ENCODE measurements at regions not wholly inside any gene's neighbourhood (a gene's known extent, or its start where the extent isn't known, plus 50 kb on each side); places are given as distances from the start of the nearest gene placed in this dataset.
A peak's percentile ranks its signal among the peaks of the same experiment; 100 is the strongest.
"Not testable (repeated sequence)": the region's sequence is repeated elsewhere in the genome, so short reads cannot be mapped to it uniquely, and the experiment has no call there.

DNA sequence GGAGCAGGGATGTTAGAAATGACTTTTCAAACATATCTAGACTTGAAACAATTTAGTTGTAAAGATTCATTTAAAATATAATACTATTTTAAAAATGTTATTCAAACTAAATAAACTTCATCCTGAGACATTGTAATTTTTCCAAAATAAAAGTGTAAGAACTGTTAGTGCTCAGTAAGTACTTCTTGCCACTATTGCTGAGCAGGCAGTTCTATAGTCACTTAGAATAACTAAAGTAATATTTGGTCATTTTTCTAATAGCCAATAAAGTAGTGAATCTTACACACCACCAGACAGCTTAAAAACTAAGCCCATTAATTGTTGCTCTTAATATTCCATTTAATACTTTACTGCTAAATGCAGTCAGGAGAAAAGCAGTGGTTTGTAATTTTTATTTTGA lies 1120.0 kb upstream of the CDH10 start:
- no peak for TF ChIP-seq POLR2A (IDR thresholded peaks at IDR 0.05; ENCODE audit: low read depth, low read length)
- DNase-seq (ENCODE audit: insufficient read length, low spot score), result no peak
- FAIRE-seq, result no peak

DNA sequence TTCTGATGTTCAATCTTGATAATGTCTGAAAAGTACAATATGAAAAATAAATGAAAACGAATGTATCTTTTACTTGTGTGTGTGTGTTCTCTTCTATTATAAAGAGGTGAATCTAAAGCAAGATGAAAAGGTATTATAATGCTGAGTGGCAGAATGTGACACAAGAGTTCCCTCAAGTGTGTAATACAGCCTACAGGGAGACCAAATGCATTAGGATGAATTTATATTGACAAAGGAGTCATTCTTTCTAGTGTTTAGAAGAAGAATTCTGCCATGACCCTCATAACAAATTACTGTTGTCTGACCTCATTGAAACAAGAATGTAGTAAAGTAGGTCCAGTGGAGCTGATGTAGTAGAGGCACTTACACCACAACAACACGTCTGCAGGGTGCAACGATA lies 1119.0 kb upstream of the CDH10 start:
- FAIRE-seq, result peak; percentile 43
- no peak for TF ChIP-seq POLR2A (IDR thresholded peaks at IDR 0.05; ENCODE audit: low read depth, low read length)
- DNase-seq (ENCODE audit: insufficient read length, low spot score), result no peak

DNA sequence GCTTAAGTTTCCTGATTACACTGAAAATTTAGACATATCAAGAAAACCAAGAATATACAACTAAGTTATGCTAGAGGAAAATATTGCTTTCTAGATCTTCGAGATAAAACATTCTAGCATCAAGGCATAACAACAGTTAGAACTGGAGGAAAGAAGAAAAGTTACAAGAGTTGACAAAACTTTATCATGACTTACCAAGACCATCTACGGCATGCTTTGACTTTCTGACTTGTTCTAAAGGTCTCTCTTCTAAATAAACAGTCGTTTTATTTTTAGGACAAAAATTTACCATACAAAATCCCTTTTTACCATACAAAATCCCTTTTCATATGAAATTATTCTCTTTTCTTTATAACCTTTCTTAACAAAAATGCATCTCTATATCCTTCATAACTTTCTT lies 1110.1 kb upstream of the CDH10 start:
- no peak for DNase-seq (ENCODE audit: insufficient read length, low spot score)
- TF ChIP-seq POLR2A (IDR thresholded peaks at IDR 0.05; ENCODE audit: low read depth, low read length), result no peak
- peak; percentile 72 for FAIRE-seq

DNA sequence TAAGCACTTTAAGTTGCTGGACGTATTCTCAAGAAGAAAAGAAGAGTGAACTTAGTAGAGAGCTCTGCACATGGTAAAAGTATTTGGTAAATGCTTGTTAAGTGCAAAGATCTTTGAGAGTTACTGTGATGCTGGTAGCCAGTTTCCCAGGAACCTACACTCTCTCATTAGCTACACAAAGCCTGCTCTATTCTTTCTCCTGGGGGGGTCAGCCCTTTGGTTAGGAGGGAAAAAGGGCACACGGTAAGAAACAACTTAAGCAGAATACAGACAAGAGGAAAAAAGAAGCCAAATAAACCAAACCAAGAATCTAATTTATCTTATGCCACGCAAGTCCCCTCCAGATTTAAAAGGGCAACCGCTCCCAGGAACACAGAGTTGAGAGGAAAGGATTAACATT lies 1100.1 kb upstream of the CDH10 start:
- DNase-seq (ENCODE audit: insufficient read length, low spot score) (no peak), FAIRE-seq (peak; percentile 58)
- TF ChIP-seq POLR2A (IDR thresholded peaks at IDR 0.05; ENCODE audit: low read depth, low read length), result no peak

DNA sequence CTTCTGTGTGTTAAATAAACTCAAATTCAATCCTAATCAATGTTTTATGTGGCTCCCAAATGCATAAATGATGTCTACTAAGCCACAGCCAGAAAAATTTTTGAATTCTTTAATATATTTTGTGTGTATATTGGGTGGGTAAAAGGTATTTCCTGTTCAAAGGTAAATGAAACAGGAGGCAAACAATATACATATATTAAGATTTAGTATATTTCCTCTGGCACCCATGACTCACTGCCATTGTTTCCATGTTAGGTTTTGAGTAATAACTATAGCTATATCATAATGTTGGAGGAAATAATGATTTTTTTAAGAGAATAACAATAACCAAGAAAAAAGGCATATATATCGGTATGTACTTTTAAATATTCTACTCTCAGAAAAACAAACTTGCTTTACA lies 1071.9 kb upstream of the CDH10 start:
- FAIRE-seq (no peak), DNase-seq (ENCODE audit: insufficient read length, low spot score) (no peak)
- TF ChIP-seq POLR2A (IDR thresholded peaks at IDR 0.05; ENCODE audit: low read depth, low read length), result no peak

DNA sequence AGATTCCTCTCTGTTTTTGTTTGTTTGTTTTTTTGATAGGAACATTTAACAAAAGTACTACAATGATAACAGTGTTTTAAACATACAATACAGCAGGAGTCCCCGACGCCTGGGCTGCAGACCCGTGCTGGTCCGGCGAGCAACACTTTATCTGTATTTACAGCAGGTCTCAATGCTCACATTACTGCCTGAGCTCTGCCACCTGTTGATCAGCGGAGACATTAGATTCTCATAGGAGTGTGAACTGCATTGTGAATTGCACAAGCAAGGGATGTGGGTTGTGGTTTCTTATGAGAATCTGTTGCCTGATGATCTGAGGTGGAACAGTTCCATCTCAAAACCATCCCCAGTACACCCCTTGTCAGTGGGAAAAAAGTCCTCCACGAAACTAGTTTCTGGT lies 1068.5 kb upstream of the CDH10 start:
- FAIRE-seq, result peak; percentile 69
- DNase-seq (ENCODE audit: insufficient read length, low spot score), result no peak

DNA sequence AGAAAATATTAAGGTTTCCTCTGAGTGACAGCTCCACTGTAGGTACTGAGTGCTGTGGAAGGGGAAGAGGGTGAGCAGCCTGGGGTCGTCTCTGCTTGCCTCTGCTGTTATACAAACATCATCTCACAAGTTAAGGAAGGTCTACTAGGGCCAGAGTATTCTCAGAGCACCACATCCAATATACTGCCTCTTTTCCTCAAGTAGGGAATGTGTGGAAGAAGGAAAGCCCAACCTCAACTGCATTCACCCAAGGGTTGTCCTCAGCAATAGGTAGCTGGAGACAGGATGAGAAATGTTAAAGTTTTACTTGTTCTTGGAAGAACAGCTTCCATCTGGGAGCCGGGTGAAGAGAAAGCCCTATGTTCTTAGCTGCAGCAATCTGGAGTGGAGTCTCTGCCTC lies 1062.3 kb upstream of the CDH10 start:
- DNase-seq (ENCODE audit: insufficient read length, low spot score) (no peak), FAIRE-seq (no peak)
- TF ChIP-seq POLR2A (IDR thresholded peaks at IDR 0.05; ENCODE audit: low read depth, low read length), result no peak

More for the DNA sequence above, 1068.5 kb upstream of the CDH10 start:
- no peak for TF ChIP-seq POLR2A (IDR thresholded peaks at IDR 0.05; ENCODE audit: low read depth, low read length)

DNA sequence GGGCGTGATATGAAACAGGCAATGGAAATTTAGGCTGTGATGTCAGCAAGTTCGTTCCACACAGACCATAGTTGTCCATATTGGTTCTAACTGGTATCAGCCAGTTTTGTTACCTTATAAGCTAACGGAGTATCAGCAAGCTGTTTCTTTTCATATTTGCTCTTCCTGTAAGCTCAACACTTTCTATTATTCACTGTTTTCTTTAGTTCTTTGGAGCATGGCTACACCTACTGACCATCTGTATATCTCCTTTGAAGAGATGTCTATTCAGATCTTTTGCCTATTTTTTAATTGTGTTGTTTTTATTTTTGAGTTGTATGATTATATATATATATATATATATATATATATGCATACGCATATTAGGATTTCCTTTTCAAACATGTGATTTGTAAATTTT lies 1057.2 kb upstream of the CDH10 start:
- TF ChIP-seq POLR2A (IDR thresholded peaks at IDR 0.05; ENCODE audit: low read depth, low read length), result no peak
- peak; percentile 67 for FAIRE-seq

DNA sequence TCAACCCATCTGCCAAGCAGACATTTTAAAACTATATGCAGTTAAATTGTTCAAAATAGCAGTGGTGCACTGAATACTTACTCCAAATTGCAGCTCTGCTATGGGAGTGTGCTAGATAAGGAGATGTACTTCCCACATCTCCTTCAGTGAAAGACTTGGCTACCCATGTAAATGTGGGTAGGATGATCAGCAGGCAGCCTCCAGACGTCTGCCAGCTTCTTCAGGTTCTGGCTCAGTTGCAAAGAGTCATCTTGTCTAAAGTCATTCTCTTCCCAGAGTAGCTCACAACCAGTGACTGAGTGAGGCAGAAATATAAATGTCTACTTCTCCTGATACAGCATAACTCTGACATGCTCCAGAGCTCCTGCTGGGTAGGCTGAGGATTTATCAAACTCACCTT lies 1050.0 kb upstream of the CDH10 start:
- TF ChIP-seq POLR2A (IDR thresholded peaks at IDR 0.05; ENCODE audit: low read depth, low read length), result no peak
- DNase-seq (ENCODE audit: insufficient read length, low spot score), result no peak
- peak; percentile 15 for FAIRE-seq

More for the DNA sequence above, 1057.2 kb upstream of the CDH10 start:
- DNase-seq (ENCODE audit: insufficient read length, low spot score), result no peak

DNA sequence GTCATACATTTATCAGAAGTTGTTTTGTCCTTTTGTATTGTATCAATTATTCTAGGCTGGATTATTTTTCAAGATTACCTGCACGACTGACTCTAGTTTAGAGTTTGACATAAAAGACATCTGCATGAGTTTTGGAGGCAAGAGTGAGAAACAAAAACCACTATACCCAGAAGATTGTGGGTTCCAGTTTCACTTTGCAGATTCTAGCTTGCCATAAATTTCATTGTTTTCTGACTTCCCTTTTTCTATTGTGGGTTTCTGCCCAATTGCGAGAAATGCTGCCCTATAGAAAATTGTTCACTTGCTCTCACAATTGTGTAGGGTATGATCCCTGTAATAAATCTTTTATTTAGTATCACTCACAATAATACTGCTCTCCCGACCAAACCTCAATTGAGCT lies 1043.4 kb upstream of the CDH10 start:
- FAIRE-seq, result peak; percentile 60
- DNase-seq (ENCODE audit: insufficient read length, low spot score), result no peak
- TF ChIP-seq POLR2A (IDR thresholded peaks at IDR 0.05; ENCODE audit: low read depth, low read length), result no peak

DNA sequence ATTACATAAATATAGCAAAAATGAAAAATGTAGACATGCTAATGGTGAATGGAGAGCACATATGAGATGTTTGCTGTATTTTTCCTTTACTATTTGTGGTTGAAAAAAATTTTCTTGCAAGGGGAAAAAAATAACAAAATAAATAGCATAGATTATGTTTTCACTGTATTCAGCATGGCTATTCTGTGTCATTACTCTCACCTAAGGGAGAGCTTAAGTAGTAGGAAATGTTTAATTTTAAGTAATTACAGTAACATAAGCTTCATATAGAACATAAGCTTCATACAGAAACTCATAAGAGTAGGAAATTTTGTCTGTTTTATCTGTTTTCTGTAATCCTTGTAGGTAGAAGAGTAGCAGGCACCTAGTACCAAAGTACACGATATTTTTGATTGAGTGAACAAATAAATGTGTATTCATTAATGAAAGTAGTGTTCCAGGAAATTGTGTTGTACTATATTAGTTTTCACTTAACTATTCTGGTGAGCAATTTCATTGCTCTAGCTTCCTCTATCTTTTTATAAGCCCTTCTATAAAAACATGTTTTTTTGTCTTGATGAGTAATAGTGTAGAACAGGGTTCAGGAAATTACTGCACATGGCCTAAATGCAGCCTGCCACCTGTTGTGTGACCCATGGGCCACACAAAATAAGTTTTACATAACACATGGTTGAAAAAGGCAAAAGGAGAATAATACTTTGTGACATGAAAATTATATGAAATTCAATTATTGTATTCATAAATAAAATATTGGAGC lies 1025.0 kb upstream of the CDH10 start:
- no peak for TF ChIP-seq POLR2A (IDR thresholded peaks at IDR 0.05; ENCODE audit: low read depth, low read length)
- FAIRE-seq (peak; percentile 27), DNase-seq (ENCODE audit: insufficient read length, low spot score) (no peak)

DNA sequence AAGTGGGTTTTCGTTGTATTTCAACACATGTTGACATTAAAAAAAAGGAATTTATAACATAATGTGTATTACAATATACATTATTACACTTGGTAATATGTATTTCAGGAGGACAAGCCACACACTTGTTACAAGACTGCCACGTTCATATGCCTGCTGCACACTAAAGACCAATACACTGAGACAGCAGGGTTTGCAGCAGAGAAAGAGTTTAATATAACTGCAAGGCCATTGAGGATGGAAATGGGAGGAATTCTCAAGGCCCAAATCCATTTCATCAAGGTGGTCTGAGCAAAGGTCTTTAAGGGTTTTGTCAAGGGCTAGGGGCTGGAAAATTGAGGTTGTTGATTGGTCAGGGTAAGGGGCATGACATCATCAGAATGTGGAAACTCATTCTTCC lies 1017.8 kb upstream of the CDH10 start:
- TF ChIP-seq POLR2A (IDR thresholded peaks at IDR 0.05; ENCODE audit: low read depth, low read length), result no peak
- DNase-seq (ENCODE audit: insufficient read length, low spot score), result no peak
- FAIRE-seq, result no peak

DNA sequence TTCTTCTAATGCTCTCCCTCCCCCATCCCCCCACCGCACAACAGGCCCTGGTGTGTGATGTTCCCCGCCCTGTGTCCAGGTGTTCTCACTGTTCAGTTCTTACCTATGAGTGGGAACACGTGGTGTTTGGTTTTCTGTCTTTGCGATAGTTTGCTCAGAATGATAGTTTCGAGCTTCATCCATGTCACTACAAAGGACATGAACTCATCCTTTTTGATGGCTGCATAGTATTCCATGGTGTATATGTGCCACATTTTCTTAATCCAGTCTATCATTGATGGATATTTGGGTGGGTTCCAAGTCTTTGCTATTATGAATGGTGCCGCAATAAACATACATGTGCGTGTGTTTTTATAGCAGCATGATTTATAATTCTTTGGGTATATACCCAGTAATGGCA lies 1005.5 kb upstream of the CDH10 start:
- not testable (repeated sequence) for DNase-seq (ENCODE audit: insufficient read length, low spot score); FAIRE-seq

DNA sequence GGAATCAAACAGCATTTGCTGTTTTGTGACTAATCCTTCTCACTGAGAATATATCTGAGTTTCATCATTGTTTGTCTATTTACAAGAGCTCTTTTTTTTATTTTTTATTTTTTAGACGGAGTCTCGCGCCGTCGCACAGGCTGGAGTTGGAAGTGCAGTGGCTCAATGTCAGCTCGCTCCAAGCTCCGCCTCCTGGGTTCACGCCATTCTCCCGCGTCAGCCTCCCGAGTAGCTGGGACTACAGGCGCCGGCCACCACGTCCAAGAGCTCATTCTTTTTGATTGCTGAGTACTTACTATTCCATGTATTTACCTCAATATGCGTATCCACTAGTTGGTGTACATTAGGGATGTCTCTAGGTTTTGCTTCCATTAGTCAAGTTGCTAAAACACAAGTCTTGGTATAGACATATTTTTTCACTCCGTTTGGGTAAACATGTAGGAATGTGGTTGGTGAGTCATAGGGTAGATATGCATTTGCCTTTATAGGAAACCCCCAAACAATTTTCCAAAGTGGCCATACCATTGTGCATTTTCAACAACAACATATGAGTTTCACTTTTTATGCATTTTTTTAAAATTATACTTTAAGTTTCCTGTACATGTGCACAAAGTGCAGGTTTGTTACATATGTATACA lies 1005.0 kb upstream of the CDH10 start:
- peak; percentile 95 for FAIRE-seq
- DNase-seq (ENCODE audit: insufficient read length, low spot score), result peak; percentile 16
- no peak for TF ChIP-seq POLR2A (IDR thresholded peaks at IDR 0.05; ENCODE audit: low read depth, low read length)
